ENCODE measurements at regions not wholly inside any gene's neighbourhood (a gene's known extent, or its start where the extent isn't known, plus 50 kb on each side); places are given as distances from the start of the nearest gene placed in this dataset.

- TF ChIP-seq CTCF (IDR thresholded peaks at IDR 0.05; ENCODE audit: low read depth, low read length, poor library complexity, severe bottlenecking) (no peak), EZH2phosphoT487 (IDR thresholded peaks at IDR 0.05; ENCODE audit: borderline replicate concordance, low read length) (no peak)
These were observed 823.8 kb upstream of the CELF2 start for GRCh38 chr10:10193848-10194247.

Data from DOHH2 (cell line).